H1 (cell line): ENCODE measurements at regions not wholly inside any gene's neighbourhood (a gene's known extent, or its start where the extent isn't known, plus 50 kb on each side); places are given as distances from the start of the nearest gene placed in this dataset.

Experiments used
- CTCF ChIA-PET: fragments of 300-600 bp; sonication (Branson Sonifier 250); formaldehyde crosslinking; loops from one replicate; lab custom pipeline; 2021; ENCODE audit not compliant: partially characterized antibody; lab: Charles Lee
- POLR2A ChIA-PET: fragments of 300-600 bp; sonication (Branson Sonifier 250); formaldehyde crosslinking; loops from one replicate; lab custom pipeline; 2021; ENCODE audit warnings: inconsistent platforms; ENCODE audit not compliant: partially characterized antibody; lab: Charles Lee
- DNase-seq, 2 experiments: peaks; one replicate each; pipeline versions ENCODE4 v3.0.0 to v3.0.0-alpha.2; 2010 to 2022; ENCODE audit warnings: low spot score in 2 of 2, low read depth in 1 of 2, mixed read lengths in 1 of 2
- FAIRE-seq: peaks from 2 replicates; lab custom pipeline; 2011; peaks lifted over from hg19 to GRCh38; lab: Jason Lieb, UNC
- H2AFZ ChIP-seq: 2 replicates; pipeline ENCODE4 v1.8.1; 2012; ENCODE audit warnings: low read length, inconsistent platforms
- H2AK5ac ChIP-seq: 2 replicates; pipeline ENCODE4 v1.6.1; 2013; ENCODE audit warnings: low read depth, low read length
- H2BK120ac ChIP-seq: replicated peaks from 2 replicates; pipeline ENCODE3; 2013; ENCODE audit warnings: low read depth, low read length, inconsistent platforms
- H2BK12ac ChIP-seq: 2 replicates; pipeline ENCODE4 v1.6.1; 2013; ENCODE audit warnings: low read depth, low read length
- H2BK15ac ChIP-seq: 2 replicates; pipeline ENCODE4 v1.6.1; 2013; ENCODE audit warnings: low read length
- H2BK20ac ChIP-seq: 2 replicates; pipeline ENCODE4 v1.6.1; 2013; ENCODE audit warnings: low read length
- H2BK5ac ChIP-seq: 2 replicates; pipeline ENCODE4 v1.6.1; 2013; ENCODE audit warnings: low read depth, low read length
- H3K14ac ChIP-seq: 2 replicates; pipeline ENCODE4 v1.6.1; 2013; ENCODE audit warnings: inconsistent platforms; ENCODE audit not compliant: insufficient read length
- H3K18ac ChIP-seq: 2 replicates; pipeline ENCODE4 v1.6.1; 2013; ENCODE audit warnings: low read length; ENCODE audit errors: extremely low read depth
- H3K23ac ChIP-seq: 2 replicates; pipeline ENCODE4 v1.6.1; 2013; ENCODE audit warnings: inconsistent platforms; ENCODE audit not compliant: insufficient read length
- H3K23me2 ChIP-seq: 2 replicates; pipeline ENCODE4 v1.6.1; 2013; ENCODE audit warnings: low read depth, low read length
- H3K27ac ChIP-seq: 2 replicates; pipeline ENCODE4 v1.6.1; 2011; ENCODE audit warnings: low read depth, low read length, inconsistent platforms
- H3K27me3 ChIP-seq, 4 experiments: replicated peaks in 1 of 4; 1 replicate in 1 of 4; 2 replicates in 3 of 4; pipeline versions ENCODE4 v1.6.1 to v1.8.1; 2011 to 2013; ENCODE audit warnings: low read length in 3 of 4, mild to moderate bottlenecking in 3 of 4, inconsistent platforms in 2 of 4, mixed read lengths in 2 of 4, moderate library complexity in 1 of 4; ENCODE audit not compliant: control insufficient read depth in 3 of 4, insufficient read depth in 3 of 4; ENCODE audit errors: extremely low read depth in 1 of 4
- H3K36me3 ChIP-seq, 4 experiments: 2 replicates each; pipeline versions ENCODE4 v1.6.1 to v1.8.1; 2011 to 2013; ENCODE audit warnings: mild to moderate bottlenecking in 4 of 4, low read length in 3 of 4, moderate library complexity in 2 of 4, control low read depth in 1 of 4, inconsistent platforms in 1 of 4; ENCODE audit not compliant: insufficient read depth in 4 of 4, control insufficient read depth in 2 of 4
- H3K4ac ChIP-seq: replicated peaks from 2 replicates; pipeline ENCODE3; 2013; ENCODE audit warnings: low read length, low read depth, mixed read lengths, inconsistent platforms; ENCODE audit not compliant: insufficient read length
- H3K4me1 ChIP-seq, 4 experiments: replicated peaks in 1 of 4; 1 replicate in 1 of 4; 2 replicates in 3 of 4; pipeline versions ENCODE4 v1.6.1 to v1.8.1; 2011 to 2013; ENCODE audit warnings: low read length in 3 of 4, inconsistent platforms in 2 of 4, mixed read lengths in 1 of 4; ENCODE audit not compliant: insufficient read depth in 4 of 4, control insufficient read depth in 3 of 4
- H3K4me2 ChIP-seq, 2 experiments: 2 replicates each; pipeline versions ENCODE4 v1.6.1 to v1.8.1; 2011 to 2013; ENCODE audit warnings: low read depth in 2 of 2, low read length in 2 of 2, control low read depth in 1 of 2, inconsistent platforms in 1 of 2, mild to moderate bottlenecking in 1 of 2; ENCODE audit not compliant: insufficient read depth in 1 of 2
- H3K4me3 ChIP-seq, 4 experiments: fragments of 200-600, 300-600 bp in 1 of 4; sonication (generic), shearing (Covaris generic), sonication (Bioruptor Twin) in 1 of 4; 2 replicates each; pipeline versions ENCODE4 v1.5.1 to v1.8.1; 2011 to 2016; ENCODE audit warnings: low read length in 4 of 4, low read depth in 3 of 4, control low read depth in 2 of 4, inconsistent platforms in 2 of 4, mild to moderate bottlenecking in 2 of 4, mixed read lengths in 1 of 4, moderate library complexity in 1 of 4; ENCODE audit not compliant: insufficient read depth in 2 of 4; ENCODE audit errors: extremely low read depth in 1 of 4
- H3K56ac ChIP-seq: replicated peaks from 2 replicates; pipeline ENCODE3; 2013; ENCODE audit warnings: low read depth, mild to moderate bottlenecking, mixed read lengths, low read length, inconsistent platforms; ENCODE audit not compliant: insufficient read length
- H3K79me1 ChIP-seq: 2 replicates; pipeline ENCODE4 v1.6.1; 2013; ENCODE audit warnings: low read depth, low read length, control low read depth
- H3K79me2 ChIP-seq, 2 experiments: 2 replicates each; pipeline versions ENCODE4 v1.6.1 to v1.8.1; 2012 to 2013; ENCODE audit warnings: low read length in 2 of 2, mild to moderate bottlenecking in 2 of 2, inconsistent platforms in 1 of 2; ENCODE audit not compliant: insufficient read depth in 2 of 2, control insufficient read depth in 1 of 2
- H3K9ac ChIP-seq, 4 experiments: replicated peaks in 1 of 4; 1 replicate in 1 of 4; 2 replicates in 3 of 4; pipeline versions ENCODE4 v1.6.1 to v1.8.1; 2011 to 2013; ENCODE audit warnings: low read depth in 3 of 4, low read length in 3 of 4, control low read depth in 2 of 4, mild to moderate bottlenecking in 2 of 4, moderate library complexity in 2 of 4, inconsistent platforms in 1 of 4; ENCODE audit errors: extremely low read depth in 1 of 4
- H3K9me3 ChIP-seq, 2 experiments: 2 replicates each; pipeline versions ENCODE4 v1.6.1 to v1.8.1; 2012 to 2013; ENCODE audit warnings: mild to moderate bottlenecking in 2 of 2, moderate library complexity in 2 of 2, control low read depth in 1 of 2, inconsistent platforms in 1 of 2, low read depth in 1 of 2, low read length in 1 of 2, mixed read lengths in 1 of 2; ENCODE audit not compliant: insufficient read depth in 2 of 2
- H4K20me1 ChIP-seq, 2 experiments: replicated peaks in 1 of 2; 2 replicates each; pipeline versions ENCODE3 to v1.8.1; 2011 to 2013; ENCODE audit warnings: inconsistent platforms in 2 of 2, low read length in 2 of 2, mild to moderate bottlenecking in 1 of 2; ENCODE audit not compliant: insufficient read depth in 2 of 2, control insufficient read depth in 1 of 2
- H4K5ac ChIP-seq: 2 replicates; pipeline ENCODE4 v1.6.1; 2013; ENCODE audit warnings: low read length, low read depth, mixed read lengths, inconsistent platforms; ENCODE audit not compliant: insufficient read length
- H4K8ac ChIP-seq: 2 replicates; pipeline ENCODE4 v1.8.0; 2013; ENCODE audit warnings: mild to moderate bottlenecking, moderate library complexity, low read length, inconsistent platforms; ENCODE audit not compliant: insufficient read depth; ENCODE audit errors: extremely low read depth
- H4K91ac ChIP-seq: replicated peaks from 2 replicates; pipeline ENCODE3; 2013; ENCODE audit warnings: low read length, mixed read lengths, inconsistent platforms; ENCODE audit not compliant: insufficient read length
- ASH2L ChIP-seq: fragments of 200-600, 300-600 bp; sonication (generic); IDR thresholded peaks from one replicate; pipeline ENCODE4 v1.7.1; 2017; ENCODE audit warnings: low read length
- FOSL1 ChIP-seq: IDR thresholded peaks from 2 replicates; pipeline ENCODE4 v1.6.1; 2011; ENCODE audit warnings: mild to moderate bottlenecking, low read depth, low read length, moderate library complexity; ENCODE audit not compliant: insufficient read depth
- GTF2F1 ChIP-seq: IDR thresholded peaks from 2 replicates; pipeline ENCODE4 v1.6.1; 2012; ENCODE audit warnings: low read depth, low read length, improper control_type of control experiment, borderline replicate concordance
- HDAC2 ChIP-seq, 2 experiments: fragments of 300-600 bp in 1 of 2; sonication (generic) in 1 of 2; IDR thresholded peaks; 2 replicates each; pipeline ENCODE4 v1.6.1; 2011 to 2012; ENCODE audit warnings: low read depth in 2 of 2, low read length in 2 of 2, mild to moderate bottlenecking in 2 of 2, moderate library complexity in 2 of 2, borderline replicate concordance in 1 of 2, inconsistent platforms in 1 of 2
- RAD21 ChIP-seq, 2 experiments: IDR thresholded peaks in 1 of 2; conservative IDR thresholded peaks in 1 of 2; 2 replicates each; pipeline ENCODE4 v1.6.1; 2011; ENCODE audit warnings: low read depth in 2 of 2, low read length in 2 of 2, improper control_type of control experiment in 1 of 2, inconsistent platforms in 1 of 2, mild to moderate bottlenecking in 1 of 2, moderate library complexity in 1 of 2
- RFX5 ChIP-seq: IDR thresholded peaks from 2 replicates; pipeline ENCODE4 v1.6.1; 2011; ENCODE audit warnings: low read depth, low read length, improper control_type of control experiment, borderline replicate concordance
- RNF2 ChIP-seq: fragments of 200-900, 300-1000 bp; sonication (generic); IDR thresholded peaks from 2 replicates; pipeline ENCODE4 v1.7.1; 2016; ENCODE audit warnings: borderline replicate concordance, low read depth, mild to moderate bottlenecking, antibody characterized with exemption, low read length; ENCODE audit not compliant: poor library complexity, severe bottlenecking; ENCODE audit errors: missing control alignments
- RXRA ChIP-seq: IDR thresholded peaks from 2 replicates; pipeline ENCODE4 v1.6.1; 2011; ENCODE audit warnings: low read depth, mild to moderate bottlenecking, low read length, moderate library complexity; ENCODE audit not compliant: insufficient read depth
- SIRT6 ChIP-seq: IDR thresholded peaks from one replicate; pipeline ENCODE4 v1.7.1; 2012; ENCODE audit warnings: low read length, inconsistent platforms
- WGBS, 2 experiments: shearing (Covaris generic) in 1 of 2; methylation state at CpG; one replicate each; pipeline versions ENCODE4 v1.1.6 to v1.1.7; 2013 to 2015; ENCODE audit warnings: low lambda C conversion rate in 2 of 2, mixed read lengths in 2 of 2, inconsistent platforms in 1 of 2, low coverage in 1 of 2, missing lambda C conversion rate in 1 of 2; ENCODE audit not compliant: insufficient replicate concordance in 2 of 2, insufficient coverage in 1 of 2, insufficient read length in 1 of 2; ENCODE audit errors: extremely low coverage in 1 of 2, missing lambda C conversion rate in 1 of 2; 5-methylcytosine and 5-hydroxymethylcytosine counted together
- TF ChIP-seq, protein P1 (sequence below): IDR thresholded peaks from 2 replicates; pipeline ENCODE4 v1.6.1; 2012; ENCODE audit warnings: low read length, inconsistent platforms

DNA sequence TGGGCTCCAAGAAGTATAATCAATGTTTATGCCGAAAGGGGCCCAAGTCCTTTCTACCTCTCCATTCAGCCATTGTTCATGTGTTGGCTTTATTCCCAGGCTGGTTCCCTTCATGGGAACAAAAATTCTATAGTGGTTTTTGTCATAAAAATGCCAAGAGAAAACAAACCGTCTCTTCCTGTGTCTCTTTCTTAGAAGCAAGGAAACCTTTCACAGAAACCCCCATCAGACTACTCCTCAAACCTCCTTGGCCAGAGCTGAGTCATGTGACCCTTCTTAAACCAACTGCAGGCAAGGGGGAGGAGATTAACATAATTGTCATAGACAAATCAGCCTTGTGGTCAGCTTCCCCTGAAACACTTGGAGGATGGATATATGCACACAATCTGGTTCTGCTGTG is 75.1 kb upstream of the TANK start:
- Histone ChIP-seq H3K9me3 (no peaks in the 10 kb centered on the region), H2BK15ac (no peak overlapping the region), H4K5ac (no peak overlapping the region), H3K4ac (no peak overlapping the region), H3K56ac (no peak overlapping the region), H3K4me1 (no peaks in the 10 kb centered on the region), H3K27ac (no peak overlapping the region), H2AFZ (no peak overlapping the region), H3K36me3 (no peaks in the 10 kb centered on the region), H3K4me3 (no peak overlapping the region), H3K23ac (no peak overlapping the region), H3K27me3 (no peaks in the 10 kb centered on the region), H3K14ac (no peak overlapping the region), H2BK5ac (no peak overlapping the region), H3K79me2 (no peaks in the 10 kb centered on the region), H3K9ac (no peak overlapping the region), H2AK5ac (no peak overlapping the region), H2BK12ac (no peak overlapping the region), H4K20me1 (no peaks in the 10 kb centered on the region), H3K18ac (no peak overlapping the region), H2BK20ac (no peak overlapping the region), H4K91ac (no peak overlapping the region), H2BK120ac (no peak overlapping the region), H4K8ac (no peak overlapping the region), H3K4me2 (no peak overlapping the region), H3K79me1 (no peaks in the 10 kb centered on the region), H3K23me2 (no peaks in the 10 kb centered on the region)
- ChIA-PET POLR2A (no interaction called here), CTCF (interaction anchor here (0.6 to 1.0 kb wide), 2 partner anchors 21 to 128 kb away, joined by 3 to 4 read pairs; no protein-coding TSS in a partner anchor)
- FAIRE-seq (no peak), DNase-seq (no peak)
- TF ChIP-seq, protein P1, sequence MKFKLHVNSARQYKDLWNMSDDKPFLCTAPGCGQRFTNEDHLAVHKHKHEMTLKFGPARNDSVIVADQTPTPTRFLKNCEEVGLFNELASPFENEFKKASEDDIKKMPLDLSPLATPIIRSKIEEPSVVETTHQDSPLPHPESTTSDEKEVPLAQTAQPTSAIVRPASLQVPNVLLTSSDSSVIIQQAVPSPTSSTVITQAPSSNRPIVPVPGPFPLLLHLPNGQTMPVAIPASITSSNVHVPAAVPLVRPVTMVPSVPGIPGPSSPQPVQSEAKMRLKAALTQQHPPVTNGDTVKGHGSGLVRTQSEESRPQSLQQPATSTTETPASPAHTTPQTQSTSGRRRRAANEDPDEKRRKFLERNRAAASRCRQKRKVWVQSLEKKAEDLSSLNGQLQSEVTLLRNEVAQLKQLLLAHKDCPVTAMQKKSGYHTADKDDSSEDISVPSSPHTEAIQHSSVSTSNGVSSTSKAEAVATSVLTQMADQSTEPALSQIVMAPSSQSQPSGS: no peak
- TF ChIP-seq RAD21 (IDR thresholded peaks at IDR 0.05 in 1 of 2, conservative IDR thresholded peaks at IDR 0.05 in 1 of 2; ENCODE audit: low read depth in 2 of 2, low read length in 2 of 2) (no peak), RXRA (no peak), HDAC2 (IDR thresholded peaks at IDR 0.05; ENCODE audit: borderline replicate concordance in 1 of 2, low read depth in 2 of 2, low read length in 2 of 2) (no peak), FOSL1 (no peak), RNF2 (no peak), SIRT6 (no peak), ASH2L (no peak), RFX5 (no peak), GTF2F1 (no peak)
- WGBS, 2 experiments: 90% methylated on average over 2 of the region's 2 CpGs; no CpG with 5 or more reads in 1 of the 2 experiments
